ENCODE measurements at regions not wholly inside any gene's neighbourhood (a gene's known extent, or its start where the extent isn't known, plus 50 kb on each side); places are given as distances from the start of the nearest gene placed in this dataset.
"Not testable (repeated sequence)": the region's sequence is repeated elsewhere in the genome, so short reads cannot be mapped to it uniquely, and the experiment has no call there.

DNA sequence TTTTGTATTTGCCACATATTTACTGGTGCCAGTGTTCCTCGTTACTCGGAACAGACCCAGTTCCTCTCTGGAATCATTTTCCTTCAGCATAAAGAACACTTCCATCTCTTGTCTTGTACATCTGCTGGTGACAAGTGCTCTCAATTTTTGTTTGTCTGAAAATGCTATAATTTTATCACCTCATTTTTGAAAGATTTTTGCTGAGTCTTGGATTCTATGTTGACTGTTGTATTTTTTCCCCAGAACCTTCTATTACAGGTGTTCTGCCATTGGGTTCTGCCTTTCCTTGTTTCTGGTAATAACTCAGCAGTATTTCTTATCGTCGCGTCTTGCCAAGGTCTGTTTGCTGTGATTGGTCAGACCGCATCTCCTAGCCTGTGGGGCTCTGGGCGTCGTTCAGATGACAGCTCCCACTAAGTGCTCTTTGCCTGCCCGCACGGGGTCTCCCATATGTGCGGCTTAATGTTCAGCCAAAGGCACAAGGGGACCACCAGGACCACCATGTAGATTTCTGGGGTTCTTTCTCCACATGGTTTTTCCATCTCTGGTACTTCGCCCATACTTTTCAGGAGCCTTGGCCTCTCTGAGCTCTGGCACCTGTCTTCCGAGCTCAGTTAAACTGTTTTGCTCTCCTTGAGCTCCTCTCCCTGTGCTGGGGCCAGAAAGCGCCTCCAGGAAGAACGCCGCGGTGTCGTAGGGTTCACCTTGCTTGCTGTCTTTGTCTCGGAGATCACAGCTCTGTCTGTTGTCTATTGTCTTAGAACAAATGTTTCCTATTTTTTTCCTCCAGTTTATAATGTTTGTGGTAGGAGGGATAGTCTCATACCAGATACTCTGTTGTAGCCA lies 80.0 kb downstream of the METRNL start:
- DNase-seq, result no peak

DNA sequence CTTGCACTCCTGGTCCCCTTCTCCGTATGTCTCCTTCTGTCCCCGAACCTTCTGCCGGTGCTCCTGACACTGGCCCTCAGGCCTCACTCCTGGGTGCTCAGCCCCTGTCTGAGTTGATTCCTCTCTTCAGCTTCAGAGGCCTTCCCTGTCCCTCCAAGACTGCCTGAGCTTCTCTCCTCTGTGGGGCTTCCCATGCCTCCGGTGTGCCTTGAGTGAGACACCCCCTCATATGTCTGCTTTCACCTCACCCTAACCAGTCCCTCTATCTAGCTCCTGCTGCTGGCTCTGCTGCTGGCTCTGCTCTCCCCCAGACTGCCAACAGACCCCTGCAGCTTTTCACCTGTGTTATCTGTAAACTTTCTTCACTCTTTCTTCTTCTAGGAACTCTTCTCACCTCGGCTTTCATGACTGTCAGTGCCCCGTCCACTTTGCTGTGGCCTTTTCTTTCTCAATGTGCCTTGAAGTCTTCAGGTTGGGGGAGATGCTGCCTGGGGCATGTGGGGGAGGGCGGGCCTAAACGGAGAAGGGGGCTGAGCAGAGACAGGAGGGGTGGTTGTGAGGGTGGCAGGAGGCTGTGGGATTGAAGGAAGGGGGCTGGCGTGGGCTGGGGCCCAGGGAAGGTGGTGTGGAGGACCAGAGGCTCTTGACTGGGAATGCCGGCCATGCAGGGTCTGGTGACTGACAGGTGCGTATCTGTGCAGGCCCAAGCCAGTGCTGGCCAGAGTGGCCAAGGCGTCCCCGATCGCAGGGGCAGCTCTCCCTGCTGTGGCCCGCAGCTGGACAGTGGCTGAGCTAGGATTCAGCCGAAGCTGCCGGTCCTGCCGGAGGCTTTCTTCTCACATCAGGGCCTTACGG lies 81.3 kb downstream of the METRNL start:
- no peak for DNase-seq

DNA sequence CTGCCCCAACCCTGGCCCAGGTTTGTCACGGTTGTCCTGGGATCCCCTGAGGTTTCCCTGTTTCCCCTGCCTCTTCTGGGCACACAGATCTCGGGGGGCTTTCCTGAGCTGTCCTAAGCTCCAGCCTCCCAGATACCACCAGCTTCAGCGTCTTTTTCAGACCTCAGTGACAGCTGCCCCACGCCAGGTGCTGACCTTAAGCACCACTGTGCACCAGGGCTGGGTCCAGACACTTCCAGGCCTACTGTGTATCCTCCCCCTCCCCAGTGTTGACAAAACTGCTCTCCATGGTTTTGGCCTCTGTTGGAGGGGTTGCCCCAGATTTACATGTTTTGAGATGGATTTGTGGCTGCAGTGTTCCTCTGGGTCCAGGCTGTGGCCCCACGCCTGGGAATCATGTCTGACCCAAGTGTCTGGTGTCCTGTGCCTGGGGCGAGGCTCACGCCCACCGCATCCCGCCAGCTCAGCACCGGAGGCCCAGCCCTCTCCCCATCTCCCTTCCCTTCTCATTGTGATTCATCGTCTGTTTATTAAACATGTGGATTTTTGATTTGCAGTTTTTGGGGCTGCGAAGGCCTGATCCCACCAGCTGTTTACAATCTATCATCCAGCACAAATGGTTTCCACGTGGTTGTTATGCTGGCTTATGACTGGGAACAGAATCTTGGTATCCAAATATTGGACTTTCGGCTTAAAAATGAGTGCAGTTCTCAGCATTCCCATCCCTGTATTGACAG lies 82.1 kb downstream of the METRNL start:
- no peak for DNase-seq

DNA sequence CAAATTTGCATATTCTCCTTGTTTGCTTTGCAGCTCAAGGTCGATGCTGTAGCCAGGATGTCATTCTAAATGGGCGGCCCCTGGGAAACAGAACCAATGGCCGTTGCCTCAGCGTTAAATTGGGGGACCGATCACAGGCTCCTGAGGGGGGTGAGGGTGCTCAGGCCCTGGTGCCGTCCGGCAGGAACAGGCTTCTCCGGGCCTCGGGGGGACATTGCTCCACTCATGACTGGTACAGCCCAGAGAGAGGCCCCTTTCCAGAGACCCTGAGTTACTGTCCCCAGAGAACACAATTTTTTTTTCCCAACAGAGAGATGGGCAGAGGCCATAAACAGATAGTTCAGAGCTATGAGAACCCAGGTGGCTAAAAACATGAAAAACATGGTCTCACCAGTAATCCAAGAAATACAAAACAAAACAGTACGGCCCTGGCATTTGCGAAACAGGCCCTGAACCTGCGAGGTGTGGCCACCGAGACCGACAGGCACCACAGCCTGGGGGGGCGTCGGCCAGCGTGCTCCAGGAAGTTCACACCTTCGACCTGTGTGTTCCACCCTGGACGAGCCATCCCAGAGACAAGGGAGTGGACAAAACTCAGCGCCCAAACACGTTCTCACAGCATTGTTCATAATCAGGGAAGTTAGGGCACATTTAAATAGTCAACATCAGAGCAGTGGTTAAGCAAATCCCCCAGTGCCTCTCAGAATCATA lies 82.8 kb downstream of the METRNL start:
- DNase-seq, result no peak

DNA sequence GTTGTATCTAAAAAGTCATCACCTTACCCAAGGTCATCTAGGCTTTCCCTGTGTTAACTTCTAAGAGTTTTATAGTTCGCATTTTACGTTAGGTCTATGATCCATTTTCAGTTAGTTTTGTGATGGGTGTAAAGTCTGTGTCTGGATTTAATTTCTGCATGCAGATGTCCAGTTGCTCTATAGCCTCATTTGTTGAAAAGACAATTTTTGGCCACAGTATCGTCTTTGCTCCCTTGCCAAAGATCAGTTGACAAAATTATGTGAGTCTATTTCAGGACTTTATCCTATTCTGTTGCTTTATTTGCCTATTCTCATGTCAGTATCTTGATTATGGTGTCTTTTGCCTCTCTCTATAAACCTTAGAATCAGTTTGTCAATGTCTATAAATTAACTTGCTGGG lies 85.1 kb downstream of the METRNL start:
- DNase-seq, result no peak

DNA sequence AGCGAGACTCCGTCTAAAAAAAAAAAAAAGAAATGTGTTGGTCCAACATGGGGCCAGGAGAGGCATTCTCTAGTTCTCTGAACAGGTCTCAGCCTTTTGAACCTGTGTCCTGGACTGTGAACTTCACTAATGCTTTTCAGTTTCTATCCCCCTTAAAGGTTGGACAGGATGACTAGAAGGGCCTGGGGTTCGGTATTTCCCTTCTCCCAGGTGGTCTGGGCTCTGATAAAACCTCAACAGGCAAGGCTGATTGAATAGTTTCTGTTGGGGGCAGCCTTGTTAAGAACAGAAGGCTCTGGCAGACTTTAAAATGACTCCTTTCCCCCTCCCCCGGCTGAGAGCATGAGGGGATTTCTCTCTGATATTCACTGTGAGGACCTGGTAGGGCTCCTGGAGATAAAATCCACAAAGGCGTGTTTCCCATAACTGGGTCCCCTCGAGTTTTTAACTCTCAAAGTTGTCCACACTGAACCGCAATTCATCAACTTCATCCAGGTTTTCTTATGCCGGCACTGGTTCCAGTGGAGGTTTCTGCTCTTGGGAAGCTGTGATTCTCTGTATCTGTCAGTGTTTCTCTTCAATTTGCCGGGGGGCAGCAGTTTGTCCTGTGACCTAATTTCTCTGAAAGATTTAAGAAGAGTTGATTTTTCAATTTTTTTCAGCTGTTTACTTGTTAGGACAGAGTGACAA lies 91.3 kb downstream of the METRNL start:
- DNase-seq, result no peak

DNA sequence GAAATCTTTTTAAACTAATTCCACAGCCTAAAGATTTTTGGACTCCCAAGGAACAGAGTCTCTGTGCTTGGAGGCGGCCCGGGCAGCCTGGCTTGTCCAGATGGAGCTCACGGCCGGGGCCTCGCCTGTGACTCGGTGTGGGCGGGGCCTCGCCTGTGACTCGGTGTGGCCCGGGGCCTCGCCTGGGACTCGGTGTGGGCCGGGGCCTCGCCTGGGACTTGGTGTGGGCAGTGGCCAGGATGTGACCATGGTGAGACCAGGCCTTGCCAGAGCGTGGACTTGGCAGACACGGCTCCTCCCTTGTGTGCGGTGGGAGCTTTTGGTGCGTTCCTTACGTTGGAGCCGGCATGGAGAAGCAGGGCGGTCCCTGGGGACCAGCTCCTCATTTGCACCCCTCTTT lies 92.3 kb downstream of the METRNL start:
- no peak for DNase-seq

DNA sequence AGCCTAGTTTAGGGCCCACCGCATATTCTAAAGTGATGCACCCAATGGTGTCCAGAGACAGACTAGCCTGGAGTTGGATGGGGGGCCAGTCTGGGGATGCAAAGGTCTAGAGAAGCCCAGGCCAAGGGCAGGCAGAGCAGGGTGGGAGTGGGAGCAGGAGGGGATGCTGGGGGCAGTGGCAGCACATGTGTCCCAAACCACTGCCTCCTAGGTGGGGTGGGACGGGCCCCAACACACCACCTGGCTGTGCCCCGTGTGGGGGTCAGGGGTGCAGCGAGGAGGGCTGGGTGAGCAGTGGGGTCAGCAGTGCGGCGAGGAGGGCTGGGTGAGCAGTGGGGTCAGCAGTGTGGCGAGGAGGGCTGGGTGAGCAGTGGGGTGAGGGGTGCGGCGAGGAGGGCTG lies 92.7 kb downstream of the METRNL start:
- not testable (repeated sequence) for DNase-seq

DNA sequence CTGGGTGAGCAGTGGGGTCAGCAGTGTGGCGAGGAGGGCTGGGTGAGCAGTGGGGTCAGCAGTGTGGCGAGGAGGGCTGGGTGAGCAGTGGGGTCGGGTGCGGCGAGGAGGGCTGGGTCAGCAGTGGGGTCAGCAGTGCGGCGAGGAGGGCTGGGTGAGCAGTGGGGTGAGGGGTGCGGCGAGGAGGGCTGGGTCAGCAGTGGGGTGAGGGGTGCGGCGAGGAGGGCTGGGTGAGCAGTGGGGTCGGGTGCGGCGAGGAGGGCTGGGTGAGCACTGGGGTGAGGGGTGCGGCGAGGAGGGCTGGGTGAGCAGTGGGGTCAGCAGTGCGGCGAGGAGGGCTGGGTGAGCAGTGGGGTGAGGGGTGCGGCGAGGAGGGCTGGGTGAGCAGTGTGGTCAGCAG lies 93.2 kb downstream of the METRNL start:
- DNase-seq, result not testable (repeated sequence)

DNA sequence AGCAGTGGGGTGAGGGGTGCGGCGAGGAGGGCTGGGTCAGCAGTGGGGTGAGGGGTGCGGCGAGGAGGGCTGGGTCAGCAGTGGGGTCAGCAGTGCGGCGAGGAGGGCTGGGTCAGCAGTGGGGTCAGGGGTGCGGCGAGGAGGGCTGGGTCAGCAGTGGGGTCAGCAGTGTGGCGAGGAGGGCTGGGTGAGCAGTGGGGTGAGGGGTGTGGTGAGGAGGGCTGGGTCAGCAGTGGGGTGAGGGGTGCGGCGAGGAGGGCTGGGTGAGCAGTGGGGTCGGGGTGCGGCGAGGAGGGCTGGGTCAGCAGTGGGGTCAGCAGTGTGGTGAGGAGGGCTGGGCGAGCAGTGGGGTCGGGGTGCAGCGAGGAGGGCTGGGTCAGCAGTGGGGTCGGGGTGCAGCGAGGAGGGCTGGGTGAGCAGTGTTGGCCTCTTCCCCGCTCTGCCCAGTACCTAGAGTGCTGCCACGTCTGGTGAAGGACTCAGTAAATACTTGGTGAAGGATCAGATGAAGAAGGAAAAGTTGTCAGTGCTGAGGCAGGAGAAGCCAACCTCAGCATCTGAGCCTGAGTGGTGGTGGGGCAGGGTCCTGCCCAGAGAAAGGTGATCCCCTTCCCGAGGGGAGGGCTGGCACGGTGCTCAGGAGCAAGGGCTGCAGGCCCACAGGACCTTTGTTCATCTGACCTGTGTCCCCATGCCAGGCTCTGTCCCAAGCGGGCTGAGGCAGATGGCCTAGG lies 93.9 kb downstream of the METRNL start:
- DNase-seq, result not testable (repeated sequence)

DNA sequence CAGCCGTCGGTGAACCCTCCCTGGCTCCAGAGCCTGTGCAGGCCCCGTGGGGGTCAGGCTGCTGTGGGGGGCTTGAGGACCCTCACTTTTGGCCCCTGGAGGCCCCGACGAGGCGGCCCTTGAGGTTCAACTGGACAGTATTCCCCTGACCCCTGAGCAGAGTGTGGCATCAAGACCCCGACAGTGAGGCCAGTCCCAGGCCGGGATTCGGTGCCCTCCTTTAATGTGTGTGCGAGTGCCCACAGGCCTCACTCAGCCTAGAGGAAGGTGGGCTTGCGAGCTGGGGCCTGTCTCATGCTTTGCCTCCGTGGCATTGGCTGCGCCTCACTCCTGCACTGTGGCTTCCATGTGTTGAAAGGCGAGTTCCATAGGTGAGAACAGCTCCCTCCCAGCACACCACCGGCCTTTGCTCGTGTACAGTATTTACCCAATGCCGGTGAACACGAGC lies 94.5 kb downstream of the METRNL start:
- DNase-seq, result no peak

DNA sequence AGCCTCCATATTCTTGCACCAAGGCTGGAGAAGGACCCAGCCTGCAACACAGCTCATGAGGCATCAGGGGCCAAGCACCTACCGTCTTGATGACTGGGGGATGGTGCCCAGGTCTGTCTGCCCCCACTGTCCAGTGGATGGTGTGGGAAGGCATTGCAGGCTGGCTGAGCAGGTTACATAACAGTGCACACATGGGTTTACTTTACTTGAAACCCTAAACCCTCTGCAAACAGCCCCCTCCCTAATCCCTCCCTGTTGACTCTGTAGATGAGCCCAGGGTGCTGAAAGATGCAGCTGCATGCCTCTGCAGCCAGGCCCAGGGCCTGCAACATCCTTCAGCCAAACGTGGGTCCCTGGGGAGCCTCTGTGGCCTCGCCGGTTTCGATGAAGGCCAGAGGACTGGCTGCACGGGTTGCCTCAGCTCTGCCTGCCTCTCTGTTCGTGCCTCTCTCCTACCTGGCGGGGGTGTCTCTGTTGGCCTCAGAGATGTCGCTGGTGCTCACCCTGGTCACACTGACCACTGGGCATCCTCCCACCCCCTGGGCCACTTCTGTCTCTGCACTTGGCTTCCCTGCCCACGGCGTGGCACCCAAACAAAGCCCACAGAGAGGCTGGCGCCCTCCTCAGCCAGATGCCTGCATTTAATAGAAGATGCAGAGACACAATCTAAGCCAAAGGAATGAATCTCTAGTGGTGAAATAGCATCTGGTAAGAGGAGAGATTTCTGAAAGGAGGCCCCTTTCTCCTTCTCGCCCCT lies 95.1 kb downstream of the METRNL start:
- no peak for DNase-seq

DNA sequence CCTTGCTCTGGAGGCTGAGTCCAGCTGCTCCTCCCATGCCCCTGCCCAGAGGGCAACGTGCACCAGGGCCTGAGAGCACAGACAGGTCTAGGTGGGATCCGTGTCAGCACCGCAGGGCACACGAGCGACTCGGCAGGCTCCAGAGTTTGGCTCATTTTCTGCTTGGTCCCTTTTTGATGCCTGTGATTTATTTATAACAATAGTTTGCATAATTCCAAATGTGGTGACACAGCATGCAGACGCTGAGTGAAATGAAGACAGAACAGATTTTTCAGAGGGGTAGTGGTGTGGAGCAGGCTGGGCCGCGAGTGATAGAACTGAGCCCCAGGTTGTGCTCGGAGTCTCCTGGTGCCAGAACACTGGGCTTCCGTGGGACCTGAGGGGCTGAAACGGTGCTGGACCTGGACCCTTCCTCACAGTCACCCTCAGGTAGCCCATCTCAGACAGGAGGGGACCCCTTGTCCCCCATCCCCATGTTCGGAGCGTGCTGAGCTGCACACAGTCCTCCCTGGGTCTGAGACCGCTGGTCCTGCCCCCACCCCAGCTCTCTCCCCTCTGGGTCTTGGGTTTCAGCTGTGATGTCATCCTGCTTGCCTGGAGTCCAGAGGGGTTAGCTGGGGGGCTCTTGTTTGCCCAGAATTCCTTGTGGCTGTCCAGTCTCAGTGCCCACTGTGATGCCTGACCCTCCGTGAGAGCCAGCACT lies 95.9 kb downstream of the METRNL start:
- no peak for DNase-seq

DNA sequence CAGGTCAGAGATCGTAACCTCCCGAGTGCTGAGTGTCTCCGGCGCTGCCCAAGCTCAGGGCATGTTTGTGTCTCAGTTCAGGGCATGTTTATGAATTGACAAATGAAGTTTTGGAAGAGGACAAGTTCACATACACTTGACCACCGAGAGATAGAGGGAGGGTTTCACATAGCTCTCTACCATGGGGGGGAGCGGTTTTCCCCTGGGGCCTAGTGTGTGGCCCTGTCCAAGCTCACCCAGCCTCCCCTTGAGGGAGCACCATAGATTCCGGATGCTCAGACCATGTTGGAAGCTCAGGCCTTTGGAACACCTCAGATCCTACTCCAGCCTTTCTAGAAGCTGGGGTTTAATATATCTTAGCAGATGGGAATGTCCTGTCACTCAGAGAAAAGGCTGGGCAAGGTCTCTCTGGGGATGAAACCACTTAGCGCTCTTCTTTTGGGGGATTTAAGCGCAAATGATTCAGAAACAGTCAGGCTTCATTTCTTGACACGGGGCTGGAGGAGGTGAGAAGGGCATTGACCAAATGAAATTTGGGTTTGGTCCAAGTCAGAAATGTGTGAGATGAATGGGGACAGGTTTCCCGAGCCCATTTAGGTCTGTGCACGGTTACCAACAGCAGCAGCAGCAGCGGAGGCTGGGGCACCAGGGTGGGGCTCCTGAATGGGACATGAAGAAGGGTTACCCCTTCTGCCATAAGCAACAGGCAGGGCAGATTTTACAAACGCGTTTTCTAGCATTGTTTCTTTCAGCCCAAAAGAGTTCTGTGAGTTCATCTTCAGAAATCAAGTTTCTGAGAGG lies 96.6 kb downstream of the METRNL start:
- DNase-seq, result no peak

DNA sequence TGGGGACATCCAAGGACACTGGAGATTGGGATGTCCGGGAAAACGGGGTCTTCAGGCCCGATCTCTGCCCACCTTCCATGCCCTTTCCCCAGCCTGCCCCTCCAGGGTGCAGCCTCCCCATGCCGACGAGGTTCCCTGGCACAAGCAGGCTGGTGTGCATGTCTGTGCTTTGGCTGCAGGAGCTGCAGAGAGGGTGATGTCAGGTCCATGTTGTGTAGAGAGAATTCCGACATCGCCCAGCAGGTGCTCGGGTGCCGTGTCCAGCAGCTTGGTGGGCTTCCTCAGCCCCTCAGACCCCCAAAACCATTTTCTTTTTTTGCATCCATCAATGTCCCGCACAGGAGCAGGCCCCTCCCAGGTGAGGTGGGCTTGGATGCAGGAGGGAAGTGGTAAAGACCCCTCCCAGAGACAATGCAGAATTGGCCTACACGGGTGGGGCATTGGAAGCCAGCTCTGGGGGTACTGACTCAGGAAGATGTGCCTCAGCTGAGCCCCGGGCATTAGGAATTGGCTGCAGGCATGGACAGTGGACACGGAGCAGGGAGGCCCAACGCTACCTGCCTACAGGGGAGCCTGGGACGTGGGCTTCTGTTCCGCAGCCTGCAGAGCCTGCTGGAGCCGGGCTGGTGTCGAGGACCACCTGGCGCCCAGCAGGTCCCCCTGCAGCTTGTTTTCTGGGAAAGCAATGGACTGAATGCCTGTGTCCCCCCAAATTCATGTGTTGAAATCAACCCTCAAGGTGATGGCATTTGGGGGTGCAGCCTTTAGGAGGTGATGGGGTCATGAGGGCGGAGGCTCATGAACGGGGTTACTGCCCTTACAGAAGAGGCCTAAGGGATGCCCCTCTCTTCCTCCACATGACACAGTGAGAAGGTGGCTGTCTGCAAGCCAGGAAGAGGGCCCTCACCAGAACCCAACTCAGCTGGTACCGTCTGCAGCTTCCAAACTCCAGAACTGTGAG lies 97.5 kb downstream of the METRNL start:
- no peak for DNase-seq

DNA sequence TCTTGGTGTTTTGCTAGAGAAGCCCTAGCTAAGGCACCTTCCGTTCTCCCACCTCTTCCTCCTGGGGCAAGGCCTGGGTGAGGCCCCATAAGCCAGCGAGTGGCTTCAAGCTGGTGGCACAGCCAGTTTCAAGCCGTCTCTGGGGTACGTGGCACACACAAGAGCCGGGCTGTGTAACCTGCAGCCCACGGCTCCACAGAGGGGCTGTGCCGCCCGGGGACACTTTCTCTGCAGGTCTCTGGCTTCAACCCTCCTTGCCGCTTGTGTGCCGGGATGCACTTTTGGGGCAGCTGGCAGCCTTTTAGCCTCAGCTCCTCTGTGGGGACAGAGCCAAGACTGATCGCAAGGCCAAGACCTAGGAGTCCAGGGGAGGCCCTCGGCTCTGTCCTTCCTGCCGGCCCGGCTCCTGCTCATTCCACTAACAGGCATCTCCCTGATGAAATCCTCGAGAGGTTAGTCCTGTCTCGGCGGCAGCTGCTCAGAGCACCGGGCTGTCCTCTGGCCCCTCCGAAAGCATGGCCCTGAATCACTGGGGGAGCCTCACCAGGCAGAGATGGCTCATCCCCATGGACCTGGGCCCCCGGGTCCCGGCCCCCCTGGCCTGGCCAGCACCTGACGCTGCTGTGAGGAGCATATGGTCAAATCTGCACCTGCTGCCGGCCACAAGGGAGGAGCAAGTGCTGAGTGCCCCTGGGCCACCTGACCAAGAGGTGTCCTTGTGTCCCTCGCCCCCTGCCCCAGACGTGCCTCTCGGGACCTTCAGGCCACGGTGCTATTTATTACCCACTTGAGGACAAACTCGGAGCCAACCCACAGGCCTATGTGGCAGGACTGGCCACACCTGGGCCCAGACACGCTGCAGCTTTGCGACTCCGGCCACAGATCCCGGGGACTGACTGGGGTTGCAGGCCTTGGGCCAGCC lies 98.5 kb downstream of the METRNL start:
- no peak for DNase-seq

Measured in hippocampal formation (tissue), 2 donors.